ENCODE measurements at regions not wholly inside any gene's neighbourhood (a gene's known extent, or its start where the extent isn't known, plus 50 kb on each side); places are given as distances from the start of the nearest gene placed in this dataset.

- H3K4me3 ChIP-seq (replicated peaks in 1 of 2; ENCODE audit: low read depth in 1 of 2, low read length in 2 of 2) = no peak overlapping the region
- POLR2A ChIA-PET = no interaction called here
- no peaks in the 10 kb centered on the region for H3K27me3 ChIP-seq (ENCODE audit: insufficient read depth, low read length)
- no TSS peak for BruUV-seq (replicated peaks)
- CTCF ChIA-PET = no interaction called here
- H3K9ac ChIP-seq (ENCODE audit: low read length) = no peak overlapping the region
- H3K4me2 ChIP-seq (ENCODE audit: low read length) = no peak overlapping the region
- H3K36me3 ChIP-seq (ENCODE audit: control insufficient read depth in 1 of 2, insufficient read depth in 2 of 2, low read length in 2 of 2) = no peaks in the 10 kb centered on the region
- DNase-seq (ENCODE audit: low read depth, low spot score) = no peak
- H2AFZ ChIP-seq (ENCODE audit: low read depth, low read length, poor library complexity, severe bottlenecking) = no peak overlapping the region
- TF ChIP-seq CBX3 (IDR thresholded peaks at IDR 0.05; ENCODE audit: low read depth) (no peak), POLR2A (IDR thresholded peaks at IDR 0.05; ENCODE audit: borderline replicate concordance, extremely low read depth, insufficient read depth, insufficient read length) (no peak), MAX (IDR thresholded peaks at IDR 0.05) (no peak), ZFX (IDR thresholded peaks at IDR 0.05) (no peak), SP1 (IDR thresholded peaks at IDR 0.05; ENCODE audit: low read depth) (no peak), RAD21 (IDR thresholded peaks at IDR 0.05; ENCODE audit: low read depth) (no peak), ELF1 (IDR thresholded peaks at IDR 0.05; ENCODE audit: borderline replicate concordance, low read depth) (no peak), EZH2 (IDR thresholded peaks at IDR 0.05) (no peak), FOSL1 (IDR thresholded peaks at IDR 0.05; ENCODE audit: low read depth) (no peak), POLR2AphosphoS5 (IDR thresholded peaks at IDR 0.05; ENCODE audit: low read depth, low read length) (no peak), CEBPB (IDR thresholded peaks at IDR 0.05; ENCODE audit: low read depth) (no peak), ATF3 (IDR thresholded peaks at IDR 0.05) (no peak), SIN3A (IDR thresholded peaks at IDR 0.05; ENCODE audit: low read depth) (no peak), REST (IDR thresholded peaks at IDR 0.05; ENCODE audit: low read depth) (no peak), EGR1 (IDR thresholded peaks at IDR 0.05; ENCODE audit: low read depth) (no peak), TCF7L2 (IDR thresholded peaks at IDR 0.05; ENCODE audit: borderline replicate concordance, extremely low read depth, insufficient read depth, insufficient read length) (no peak), SRF (IDR thresholded peaks at IDR 0.05; ENCODE audit: low read depth) (no peak)
- TF ChIP-seq, protein P1, sequence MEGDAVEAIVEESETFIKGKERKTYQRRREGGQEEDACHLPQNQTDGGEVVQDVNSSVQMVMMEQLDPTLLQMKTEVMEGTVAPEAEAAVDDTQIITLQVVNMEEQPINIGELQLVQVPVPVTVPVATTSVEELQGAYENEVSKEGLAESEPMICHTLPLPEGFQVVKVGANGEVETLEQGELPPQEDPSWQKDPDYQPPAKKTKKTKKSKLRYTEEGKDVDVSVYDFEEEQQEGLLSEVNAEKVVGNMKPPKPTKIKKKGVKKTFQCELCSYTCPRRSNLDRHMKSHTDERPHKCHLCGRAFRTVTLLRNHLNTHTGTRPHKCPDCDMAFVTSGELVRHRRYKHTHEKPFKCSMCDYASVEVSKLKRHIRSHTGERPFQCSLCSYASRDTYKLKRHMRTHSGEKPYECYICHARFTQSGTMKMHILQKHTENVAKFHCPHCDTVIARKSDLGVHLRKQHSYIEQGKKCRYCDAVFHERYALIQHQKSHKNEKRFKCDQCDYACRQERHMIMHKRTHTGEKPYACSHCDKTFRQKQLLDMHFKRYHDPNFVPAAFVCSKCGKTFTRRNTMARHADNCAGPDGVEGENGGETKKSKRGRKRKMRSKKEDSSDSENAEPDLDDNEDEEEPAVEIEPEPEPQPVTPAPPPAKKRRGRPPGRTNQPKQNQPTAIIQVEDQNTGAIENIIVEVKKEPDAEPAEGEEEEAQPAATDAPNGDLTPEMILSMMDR (IDR thresholded peaks at IDR 0.05 in 2 of 3, conservative IDR thresholded peaks at IDR 0.05 in 1 of 3; ENCODE audit: borderline replicate concordance in 1 of 3, insufficient read depth in 1 of 3, low read depth in 2 of 3, low read length in 2 of 3) = no peak
- ATAC-seq = no peak
- no peaks in the 10 kb centered on the region for H3K9me2 ChIP-seq (ENCODE audit: insufficient read depth)
- H3K79me2 ChIP-seq (ENCODE audit: insufficient read depth, low read length) = no peaks in the 10 kb centered on the region
- H3K27ac ChIP-seq (ENCODE audit: low read depth, low read length) = no peak overlapping the region
- RAD21 ChIA-PET (ENCODE audit: low non-redundant PET in 1 of 2, low total read pairs in 2 of 2, uncharacterized antibody in 2 of 2, unreplicated experiment in 2 of 2) = interaction anchor here in 1 of 2 experiments (0.6 kb wide), 1 partner anchor 1415 kb away, joined by 3 read pairs; no protein-coding TSS in a partner anchor
- no peaks in the 10 kb centered on the region for H3K9me3 ChIP-seq (ENCODE audit: control insufficient read depth in 1 of 2, insufficient read depth in 1 of 2, low read depth in 1 of 2, low read length in 2 of 2)
- intact Hi-C loops (cut with micrococcal nuclease) = no loop called here
- no peaks in the 10 kb centered on the region for H4K20me1 ChIP-seq (ENCODE audit: insufficient read depth)
- H3K4me1 ChIP-seq (ENCODE audit: control insufficient read depth in 1 of 2, insufficient read depth in 2 of 2, low read length in 2 of 2) = no peaks in the 10 kb centered on the region
Observed at GRCh38 chr2:193368615-193369014, 1173.9 kb upstream of the TMEFF2 start.

Data from HCT116 (cell line).